Esophagus muscularis mucosa (tissue), 3 donors: ENCODE measurements at regions not wholly inside any gene's neighbourhood (a gene's known extent, or its start where the extent isn't known, plus 50 kb on each side); places are given as distances from the start of the nearest gene placed in this dataset.

Experiments
- POLR2A ChIP-seq: fragments of 450-650 bp; IDR thresholded peaks from one replicate; pipeline ENCODE4 v1.6.1; 2017; ENCODE audit warnings: antibody characterized with exemption, moderate library complexity, mild to moderate bottlenecking, low read depth
- POLR2AphosphoS5 ChIP-seq, 2 donors: sonication (generic); formaldehyde crosslinking; IDR thresholded peaks; one replicate each; pipeline ENCODE4 v1.6.1; 2017; ENCODE audit warnings: antibody characterized with exemption in 2 of 2
- TF ChIP-seq, protein P1 (sequence below), 3 experiments: fragments of 200-600 bp in 2 of 3; fragments of 450-650 bp in 1 of 3; sonication (generic) in 2 of 3; IDR thresholded peaks; one replicate each; pipeline ENCODE4 v1.5.1; 2017 to 2019; ENCODE audit warnings: antibody characterized with exemption in 3 of 3, mild to moderate bottlenecking in 2 of 3, moderate library complexity in 1 of 3

DNA sequence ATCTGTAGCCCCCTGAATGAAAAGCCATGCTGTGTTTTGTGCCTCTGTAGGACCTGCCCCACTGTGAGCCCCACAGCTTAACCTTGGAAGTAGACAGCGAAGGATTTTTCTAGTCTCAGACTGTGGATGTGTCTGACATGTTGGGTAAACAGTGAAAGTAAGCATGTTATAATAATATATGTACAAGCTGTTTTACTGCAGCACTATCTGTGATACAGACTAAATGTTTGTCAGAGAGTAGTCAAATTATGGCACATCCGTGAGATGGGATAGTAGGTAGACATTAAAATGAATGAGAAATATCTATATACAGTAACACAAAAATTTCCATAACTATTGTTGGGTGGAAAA lies 381.2 kb upstream of the NR3C2 start:
- TF ChIP-seq POLR2AphosphoS5 (IDR thresholded peaks at IDR 0.05) (no peak), POLR2A (no peak)
- TF ChIP-seq, protein P1, sequence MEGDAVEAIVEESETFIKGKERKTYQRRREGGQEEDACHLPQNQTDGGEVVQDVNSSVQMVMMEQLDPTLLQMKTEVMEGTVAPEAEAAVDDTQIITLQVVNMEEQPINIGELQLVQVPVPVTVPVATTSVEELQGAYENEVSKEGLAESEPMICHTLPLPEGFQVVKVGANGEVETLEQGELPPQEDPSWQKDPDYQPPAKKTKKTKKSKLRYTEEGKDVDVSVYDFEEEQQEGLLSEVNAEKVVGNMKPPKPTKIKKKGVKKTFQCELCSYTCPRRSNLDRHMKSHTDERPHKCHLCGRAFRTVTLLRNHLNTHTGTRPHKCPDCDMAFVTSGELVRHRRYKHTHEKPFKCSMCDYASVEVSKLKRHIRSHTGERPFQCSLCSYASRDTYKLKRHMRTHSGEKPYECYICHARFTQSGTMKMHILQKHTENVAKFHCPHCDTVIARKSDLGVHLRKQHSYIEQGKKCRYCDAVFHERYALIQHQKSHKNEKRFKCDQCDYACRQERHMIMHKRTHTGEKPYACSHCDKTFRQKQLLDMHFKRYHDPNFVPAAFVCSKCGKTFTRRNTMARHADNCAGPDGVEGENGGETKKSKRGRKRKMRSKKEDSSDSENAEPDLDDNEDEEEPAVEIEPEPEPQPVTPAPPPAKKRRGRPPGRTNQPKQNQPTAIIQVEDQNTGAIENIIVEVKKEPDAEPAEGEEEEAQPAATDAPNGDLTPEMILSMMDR (IDR thresholded peaks at IDR 0.05), result no peak
